ENCODE measurements at regions not wholly inside any gene's neighbourhood (a gene's known extent, or its start where the extent isn't known, plus 50 kb on each side); places are given as distances from the start of the nearest gene placed in this dataset.

GRCh38 chr21:17428980-17429379 is 83.9 kb upstream of the CXADR start:
- DNase-seq (ENCODE audit: low read depth), result no peak
- TF ChIP-seq, protein P1, sequence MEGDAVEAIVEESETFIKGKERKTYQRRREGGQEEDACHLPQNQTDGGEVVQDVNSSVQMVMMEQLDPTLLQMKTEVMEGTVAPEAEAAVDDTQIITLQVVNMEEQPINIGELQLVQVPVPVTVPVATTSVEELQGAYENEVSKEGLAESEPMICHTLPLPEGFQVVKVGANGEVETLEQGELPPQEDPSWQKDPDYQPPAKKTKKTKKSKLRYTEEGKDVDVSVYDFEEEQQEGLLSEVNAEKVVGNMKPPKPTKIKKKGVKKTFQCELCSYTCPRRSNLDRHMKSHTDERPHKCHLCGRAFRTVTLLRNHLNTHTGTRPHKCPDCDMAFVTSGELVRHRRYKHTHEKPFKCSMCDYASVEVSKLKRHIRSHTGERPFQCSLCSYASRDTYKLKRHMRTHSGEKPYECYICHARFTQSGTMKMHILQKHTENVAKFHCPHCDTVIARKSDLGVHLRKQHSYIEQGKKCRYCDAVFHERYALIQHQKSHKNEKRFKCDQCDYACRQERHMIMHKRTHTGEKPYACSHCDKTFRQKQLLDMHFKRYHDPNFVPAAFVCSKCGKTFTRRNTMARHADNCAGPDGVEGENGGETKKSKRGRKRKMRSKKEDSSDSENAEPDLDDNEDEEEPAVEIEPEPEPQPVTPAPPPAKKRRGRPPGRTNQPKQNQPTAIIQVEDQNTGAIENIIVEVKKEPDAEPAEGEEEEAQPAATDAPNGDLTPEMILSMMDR (IDR thresholded peaks at IDR 0.05; ENCODE audit: low read length, missing control alignments), result no peak
- H3K4me3 ChIP-seq (replicated peaks; ENCODE audit: low read depth, low read length), result no peak overlapping the region

- DNase-seq (ENCODE audit: low read depth), result no peak
- no peak overlapping the region for H3K4me3 ChIP-seq (replicated peaks; ENCODE audit: low read depth, low read length)
- TF ChIP-seq, protein P1 (IDR thresholded peaks at IDR 0.05; ENCODE audit: low read length, missing control alignments), result no peak
These were observed 82.9 kb upstream of the CXADR start for GRCh38 chr21:17429936-17430335.

- TF ChIP-seq, protein P1 (IDR thresholded peaks at IDR 0.05; ENCODE audit: low read length, missing control alignments), result no peak
- no peak overlapping the region for H3K4me3 ChIP-seq (replicated peaks; ENCODE audit: low read depth, low read length)
- DNase-seq (ENCODE audit: low read depth), result no peak
These were observed 80.1 kb upstream of the CXADR start for GRCh38 chr21:17432732-17433057.

DNA sequence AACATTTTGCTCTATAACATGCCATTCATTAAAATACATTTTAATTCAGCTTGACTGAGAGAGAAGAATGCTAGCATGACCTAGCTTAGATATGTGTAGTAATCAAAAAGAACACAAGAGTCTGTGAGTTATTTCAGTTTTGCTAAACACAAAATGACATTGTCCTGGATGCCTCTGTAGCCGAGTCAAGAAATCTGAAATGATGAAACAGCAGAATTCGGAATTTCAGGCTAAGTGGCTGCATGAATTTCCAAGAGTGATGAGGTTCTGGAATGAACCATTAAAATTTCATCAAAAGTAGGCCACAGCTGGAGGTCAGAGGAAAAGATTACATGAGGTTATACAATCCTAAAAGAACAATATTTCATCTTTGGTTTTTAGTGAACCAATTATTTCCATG is 79.1 kb upstream of the CXADR start:
- TF ChIP-seq, protein P1 (IDR thresholded peaks at IDR 0.05; ENCODE audit: low read length, missing control alignments), result no peak
- H3K4me3 ChIP-seq (replicated peaks; ENCODE audit: low read depth, low read length), result no peak overlapping the region
- DNase-seq (ENCODE audit: low read depth), result no peak

DNA sequence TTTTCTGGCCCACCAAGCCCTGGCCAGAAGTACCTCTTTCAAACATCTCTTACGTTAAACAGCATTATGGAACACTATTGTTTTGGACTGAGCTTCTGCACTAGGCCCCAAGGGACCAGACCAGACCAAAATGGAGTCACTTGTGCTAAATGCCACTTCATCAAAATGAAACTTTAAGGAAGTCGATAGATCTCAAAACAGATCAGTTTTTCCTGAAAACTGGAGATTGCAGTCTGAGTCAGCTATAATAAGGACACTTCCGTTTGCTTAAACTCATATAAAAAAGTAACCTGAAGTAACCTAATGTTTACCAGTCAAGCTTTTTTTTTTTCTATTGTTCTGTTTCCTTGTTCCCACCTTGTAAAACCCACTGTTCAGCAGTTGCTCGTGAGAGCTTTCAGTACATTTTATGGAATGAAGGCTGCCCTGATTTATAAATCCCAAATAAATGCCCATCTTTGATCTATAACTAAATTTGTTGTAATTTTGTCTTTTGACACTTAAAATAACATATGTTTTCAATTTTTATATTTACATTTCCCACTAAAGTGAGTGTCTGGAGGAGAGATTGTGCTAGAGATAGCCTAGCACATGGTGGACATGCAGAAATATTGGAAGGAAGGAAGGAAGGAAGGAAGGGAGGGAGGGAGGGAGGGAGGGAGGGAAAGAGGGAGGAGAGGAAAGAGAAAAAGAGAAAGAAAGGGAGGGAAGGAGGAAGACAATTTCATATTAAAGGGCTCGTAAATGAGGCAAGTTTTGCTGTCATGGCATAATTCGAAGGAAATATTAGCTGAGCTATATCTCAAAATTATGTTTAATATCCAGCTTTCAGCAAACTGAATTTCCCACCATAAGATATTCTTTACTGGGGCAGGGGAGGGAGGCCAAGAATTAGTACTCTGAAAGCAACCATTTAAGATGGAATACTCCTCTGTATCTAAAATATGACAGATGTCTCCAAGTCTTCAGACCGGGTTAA is 77.0 kb upstream of the CXADR start:
- TF ChIP-seq, protein P1 (IDR thresholded peaks at IDR 0.05; ENCODE audit: low read length, missing control alignments), result no peak
- no peak overlapping the region for H3K4me3 ChIP-seq (replicated peaks; ENCODE audit: low read depth, low read length)
- DNase-seq (ENCODE audit: low read depth), result no peak

- H3K4me3 ChIP-seq (replicated peaks; ENCODE audit: low read depth, low read length), result no peak overlapping the region
- TF ChIP-seq, protein P1 (IDR thresholded peaks at IDR 0.05; ENCODE audit: low read length, missing control alignments), result no peak
- DNase-seq (ENCODE audit: low read depth), result peak; percentile 50
These were observed 76.2 kb upstream of the CXADR start for GRCh38 chr21:17436626-17437111.

Measured in fibroblast of pulmonary artery (primary cell).